ENCODE measurements at regions not wholly inside any gene's neighbourhood (a gene's known extent, or its start where the extent isn't known, plus 50 kb on each side); places are given as distances from the start of the nearest gene placed in this dataset.

GRCh38 chr6:12457094-12457493 lies 166.9 kb downstream of the EDN1 start:
- TF ChIP-seq, protein P1, sequence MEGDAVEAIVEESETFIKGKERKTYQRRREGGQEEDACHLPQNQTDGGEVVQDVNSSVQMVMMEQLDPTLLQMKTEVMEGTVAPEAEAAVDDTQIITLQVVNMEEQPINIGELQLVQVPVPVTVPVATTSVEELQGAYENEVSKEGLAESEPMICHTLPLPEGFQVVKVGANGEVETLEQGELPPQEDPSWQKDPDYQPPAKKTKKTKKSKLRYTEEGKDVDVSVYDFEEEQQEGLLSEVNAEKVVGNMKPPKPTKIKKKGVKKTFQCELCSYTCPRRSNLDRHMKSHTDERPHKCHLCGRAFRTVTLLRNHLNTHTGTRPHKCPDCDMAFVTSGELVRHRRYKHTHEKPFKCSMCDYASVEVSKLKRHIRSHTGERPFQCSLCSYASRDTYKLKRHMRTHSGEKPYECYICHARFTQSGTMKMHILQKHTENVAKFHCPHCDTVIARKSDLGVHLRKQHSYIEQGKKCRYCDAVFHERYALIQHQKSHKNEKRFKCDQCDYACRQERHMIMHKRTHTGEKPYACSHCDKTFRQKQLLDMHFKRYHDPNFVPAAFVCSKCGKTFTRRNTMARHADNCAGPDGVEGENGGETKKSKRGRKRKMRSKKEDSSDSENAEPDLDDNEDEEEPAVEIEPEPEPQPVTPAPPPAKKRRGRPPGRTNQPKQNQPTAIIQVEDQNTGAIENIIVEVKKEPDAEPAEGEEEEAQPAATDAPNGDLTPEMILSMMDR (IDR thresholded peaks at IDR 0.05; ENCODE audit: extremely low read depth, missing control alignments) = no peak
- DNase-seq (ENCODE audit: low spot score) = no peak

- DNase-seq (ENCODE audit: low spot score) = no peak
- TF ChIP-seq, protein P1 (IDR thresholded peaks at IDR 0.05; ENCODE audit: extremely low read depth, missing control alignments) = no peak
Observed at GRCh38 chr6:12458558-12458957, 168.4 kb downstream of the EDN1 start.

- TF ChIP-seq, protein P1 (IDR thresholded peaks at IDR 0.05; ENCODE audit: extremely low read depth, missing control alignments) = no peak
- DNase-seq (ENCODE audit: low spot score) = no peak
Observed at GRCh38 chr6:12459945-12460661, 169.9 kb downstream of the EDN1 start.

GRCh38 chr6:12467706-12468670 lies 177.8 kb downstream of the EDN1 start:
- TF ChIP-seq, protein P1 (IDR thresholded peaks at IDR 0.05; ENCODE audit: extremely low read depth, missing control alignments) = no peak
- no peak for DNase-seq (ENCODE audit: low spot score)

GRCh38 chr6:12472601-12473038 lies 182.5 kb downstream of the EDN1 start:
- TF ChIP-seq, protein P1 (IDR thresholded peaks at IDR 0.05; ENCODE audit: extremely low read depth, missing control alignments) = no peak
- no peak for DNase-seq (ENCODE audit: low spot score)

DNA sequence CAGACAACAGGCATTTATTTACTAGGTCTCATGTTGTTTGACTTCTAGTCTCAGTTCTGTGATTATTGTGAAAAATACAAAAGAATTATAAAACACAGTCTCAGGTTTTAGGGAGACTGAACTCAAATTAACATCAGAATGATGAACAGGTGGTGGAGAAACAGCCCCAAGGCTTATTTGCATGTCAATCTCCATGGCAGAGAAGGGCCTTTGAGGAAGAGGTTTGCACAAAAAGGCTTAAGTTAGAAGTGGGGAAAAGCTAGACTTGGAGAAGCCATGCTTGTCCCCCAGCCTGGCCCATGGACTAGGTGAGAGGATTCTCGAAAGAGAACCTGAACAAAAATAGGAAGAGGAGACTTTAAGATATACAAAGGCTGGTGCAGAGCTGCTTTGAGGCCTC lies 183.3 kb downstream of the EDN1 start:
- TF ChIP-seq, protein P1 (IDR thresholded peaks at IDR 0.05; ENCODE audit: extremely low read depth, missing control alignments) = no peak
- no peak for DNase-seq (ENCODE audit: low spot score)

All from GM20000 (cell line).